ENCODE measurements at regions not wholly inside any gene's neighbourhood (a gene's known extent, or its start where the extent isn't known, plus 50 kb on each side); places are given as distances from the start of the nearest gene placed in this dataset.
"Not testable (repeated sequence)": the region's sequence is repeated elsewhere in the genome, so short reads cannot be mapped to it uniquely, and the experiment has no call there.

GRCh38 chr6:167562862-167563261, 238.0 kb downstream of the TTLL2 start:
- not testable (repeated sequence) for TF ChIP-seq CTCF (IDR thresholded peaks at IDR 0.05); ZFX (IDR thresholded peaks at IDR 0.05; ENCODE audit: borderline replicate concordance)
